Body of pancreas (tissue), 4 donors: ENCODE measurements at regions not wholly inside any gene's neighbourhood (a gene's known extent, or its start where the extent isn't known, plus 50 kb on each side); places are given as distances from the start of the nearest gene placed in this dataset.

Source experiments
- POLR2A ChIP-seq, 3 donors: fragments of 450-650 bp; IDR thresholded peaks; one replicate each; pipeline ENCODE4 v1.6.1; 2016; ENCODE audit warnings: antibody characterized with exemption in 3 of 3, mild to moderate bottlenecking in 2 of 3
- TF ChIP-seq, protein P1 (sequence below), 7 experiments: fragments of 450-650 bp in 4 of 7; fragments of 200-600 bp in 3 of 7; sonication (generic) in 3 of 7; IDR thresholded peaks; one replicate each; pipeline ENCODE4 v1.5.1; 2016 to 2019; ENCODE audit warnings: antibody characterized with exemption in 7 of 7

DNA sequence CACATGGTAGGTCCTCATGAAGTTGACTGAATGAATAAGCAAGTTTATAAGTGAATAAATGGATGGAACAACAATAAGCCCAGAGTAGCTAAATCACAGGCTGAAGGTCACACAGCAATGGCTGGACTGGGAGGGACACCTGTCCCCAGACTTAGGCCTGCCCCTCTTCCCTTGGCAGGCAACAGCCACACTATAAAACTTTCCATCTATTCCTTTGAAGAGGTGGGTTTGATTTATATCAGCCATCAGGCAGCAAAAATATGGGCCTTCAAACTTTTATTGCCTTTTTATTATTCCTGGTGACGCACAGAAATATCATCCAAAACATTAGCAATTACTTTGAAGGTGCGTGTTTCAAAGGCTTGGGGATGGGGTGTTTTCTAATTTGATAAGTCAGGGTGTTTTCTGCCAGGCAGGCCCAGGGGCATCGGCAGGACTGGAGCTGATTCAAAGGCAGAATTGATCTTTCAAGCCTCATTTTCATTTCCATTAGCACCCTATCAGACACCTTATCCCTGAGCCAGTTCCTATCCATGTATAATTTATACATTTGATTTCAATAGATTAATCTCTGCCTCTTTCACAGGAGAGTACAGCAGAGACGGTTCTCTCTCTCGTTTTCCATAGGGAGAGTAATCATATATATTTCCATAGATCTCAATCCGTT is 67.2 kb upstream of the LYRM9 start:
- no peak for TF ChIP-seq POLR2A (IDR thresholded peaks at IDR 0.05)
- TF ChIP-seq, protein P1, sequence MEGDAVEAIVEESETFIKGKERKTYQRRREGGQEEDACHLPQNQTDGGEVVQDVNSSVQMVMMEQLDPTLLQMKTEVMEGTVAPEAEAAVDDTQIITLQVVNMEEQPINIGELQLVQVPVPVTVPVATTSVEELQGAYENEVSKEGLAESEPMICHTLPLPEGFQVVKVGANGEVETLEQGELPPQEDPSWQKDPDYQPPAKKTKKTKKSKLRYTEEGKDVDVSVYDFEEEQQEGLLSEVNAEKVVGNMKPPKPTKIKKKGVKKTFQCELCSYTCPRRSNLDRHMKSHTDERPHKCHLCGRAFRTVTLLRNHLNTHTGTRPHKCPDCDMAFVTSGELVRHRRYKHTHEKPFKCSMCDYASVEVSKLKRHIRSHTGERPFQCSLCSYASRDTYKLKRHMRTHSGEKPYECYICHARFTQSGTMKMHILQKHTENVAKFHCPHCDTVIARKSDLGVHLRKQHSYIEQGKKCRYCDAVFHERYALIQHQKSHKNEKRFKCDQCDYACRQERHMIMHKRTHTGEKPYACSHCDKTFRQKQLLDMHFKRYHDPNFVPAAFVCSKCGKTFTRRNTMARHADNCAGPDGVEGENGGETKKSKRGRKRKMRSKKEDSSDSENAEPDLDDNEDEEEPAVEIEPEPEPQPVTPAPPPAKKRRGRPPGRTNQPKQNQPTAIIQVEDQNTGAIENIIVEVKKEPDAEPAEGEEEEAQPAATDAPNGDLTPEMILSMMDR (IDR thresholded peaks at IDR 0.05): no peak
